ENCODE measurements at regions not wholly inside any gene's neighbourhood (a gene's known extent, or its start where the extent isn't known, plus 50 kb on each side); places are given as distances from the start of the nearest gene placed in this dataset.

GRCh38 chr5:3343211-3343610 is 252.4 kb upstream of the IRX1 start:
- TF ChIP-seq GABPB1 (CRISPR knock-in tag; IDR thresholded peaks at IDR 0.05) (no peak), ZNF416 (CRISPR knock-in tag; IDR thresholded peaks at IDR 0.05) (no peak), IRF2 (CRISPR knock-in tag; IDR thresholded peaks at IDR 0.05; ENCODE audit: borderline replicate concordance, low read depth) (no peak), NR2C2 (CRISPR knock-in tag; IDR thresholded peaks at IDR 0.05) (no peak), ZNF423 (CRISPR knock-in tag; IDR thresholded peaks at IDR 0.05) (no peak), ZNF281 (CRISPR knock-in tag; IDR thresholded peaks at IDR 0.05) (no peak), JUN (CRISPR knock-in tag; IDR thresholded peaks at IDR 0.05) (no peak), RORB (CRISPR knock-in tag; IDR thresholded peaks at IDR 0.05) (no peak), NR1H2 (CRISPR knock-in tag; IDR thresholded peaks at IDR 0.05) (no peak), NR3C1 (CRISPR knock-in tag; conservative IDR thresholded peaks at IDR 0.05; ENCODE audit: low read depth) (no peak), ZNF317 (CRISPR knock-in tag; IDR thresholded peaks at IDR 0.05; ENCODE audit: borderline replicate concordance, low read depth) (no peak)
- TF ChIP-seq, protein P1, sequence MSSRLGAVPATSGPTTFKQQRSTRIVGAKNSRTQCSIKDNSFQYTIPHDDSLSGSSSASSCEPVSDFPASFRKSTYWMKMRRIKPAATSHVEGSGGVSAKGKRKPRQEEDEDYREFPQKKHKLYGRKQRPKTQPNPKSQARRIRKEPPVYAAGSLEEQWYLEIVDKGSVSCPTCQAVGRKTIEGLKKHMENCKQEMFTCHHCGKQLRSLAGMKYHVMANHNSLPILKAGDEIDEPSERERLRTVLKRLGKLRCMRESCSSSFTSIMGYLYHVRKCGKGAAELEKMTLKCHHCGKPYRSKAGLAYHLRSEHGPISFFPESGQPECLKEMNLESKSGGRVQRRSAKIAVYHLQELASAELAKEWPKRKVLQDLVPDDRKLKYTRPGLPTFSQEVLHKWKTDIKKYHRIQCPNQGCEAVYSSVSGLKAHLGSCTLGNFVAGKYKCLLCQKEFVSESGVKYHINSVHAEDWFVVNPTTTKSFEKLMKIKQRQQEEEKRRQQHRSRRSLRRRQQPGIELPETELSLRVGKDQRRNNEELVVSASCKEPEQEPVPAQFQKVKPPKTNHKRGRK (CRISPR knock-in tag; IDR thresholded peaks at IDR 0.05; ENCODE audit: borderline replicate concordance) = no peak
- Mint-ChIP-seq H3K36me3 (no peaks in the 10 kb centered on the region), H3K4me3 (no peak overlapping the region), H3K27ac (no peak overlapping the region), H3K27me3 (ENCODE audit: low read depth) (no peaks in the 10 kb centered on the region), H3K9me3 (peaks cover 9% of the 10 kb centered on the region), H3K4me1 (no peaks in the 10 kb centered on the region)
- POLR2A ChIA-PET = no interaction called here
- no peak for ATAC-seq
- CTCF ChIA-PET = no interaction called here
- DNase-seq (ENCODE audit: low spot score) = no peak

GRCh38 chr5:3342271-3343100 is 253.1 kb upstream of the IRX1 start:
- H3K36me3 Mint-ChIP-seq = no peaks in the 10 kb centered on the region
- H3K4me3 Mint-ChIP-seq = no peak overlapping the region
- no peak for ATAC-seq
- POLR2A ChIA-PET = no interaction called here
- no peak for DNase-seq (ENCODE audit: low spot score)
- H3K27me3 Mint-ChIP-seq (ENCODE audit: low read depth) = no peaks in the 10 kb centered on the region
- no peaks in the 10 kb centered on the region for H3K4me1 Mint-ChIP-seq
- CTCF ChIA-PET = interaction anchor here (1.1 kb wide), 1 partner anchor 24 kb away, joined by 3 read pairs; no protein-coding TSS in a partner anchor
- H3K27ac Mint-ChIP-seq = no peak overlapping the region
- TF ChIP-seq ATF1 (CRISPR knock-in tag; IDR thresholded peaks at IDR 0.05) (no peak), GRHL2 (CRISPR knock-in tag; IDR thresholded peaks at IDR 0.05; ENCODE audit: insufficient replicate concordance, severe bottlenecking) (no peak), TP53 (CRISPR knock-in tag; IDR thresholded peaks at IDR 0.05) (no peak), EMX1 (CRISPR knock-in tag; IDR thresholded peaks at IDR 0.05) (no peak), TCF7 (CRISPR knock-in tag; IDR thresholded peaks at IDR 0.05; ENCODE audit: low read depth) (no peak), ZNF671 (CRISPR knock-in tag; IDR thresholded peaks at IDR 0.05) (no peak)
- TF ChIP-seq, protein P2, sequence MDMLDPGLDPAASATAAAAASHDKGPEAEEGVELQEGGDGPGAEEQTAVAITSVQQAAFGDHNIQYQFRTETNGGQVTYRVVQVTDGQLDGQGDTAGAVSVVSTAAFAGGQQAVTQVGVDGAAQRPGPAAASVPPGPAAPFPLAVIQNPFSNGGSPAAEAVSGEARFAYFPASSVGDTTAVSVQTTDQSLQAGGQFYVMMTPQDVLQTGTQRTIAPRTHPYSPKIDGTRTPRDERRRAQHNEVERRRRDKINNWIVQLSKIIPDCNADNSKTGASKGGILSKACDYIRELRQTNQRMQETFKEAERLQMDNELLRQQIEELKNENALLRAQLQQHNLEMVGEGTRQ (CRISPR knock-in tag; IDR thresholded peaks at IDR 0.05) = no peak
- TF ChIP-seq, protein P3, sequence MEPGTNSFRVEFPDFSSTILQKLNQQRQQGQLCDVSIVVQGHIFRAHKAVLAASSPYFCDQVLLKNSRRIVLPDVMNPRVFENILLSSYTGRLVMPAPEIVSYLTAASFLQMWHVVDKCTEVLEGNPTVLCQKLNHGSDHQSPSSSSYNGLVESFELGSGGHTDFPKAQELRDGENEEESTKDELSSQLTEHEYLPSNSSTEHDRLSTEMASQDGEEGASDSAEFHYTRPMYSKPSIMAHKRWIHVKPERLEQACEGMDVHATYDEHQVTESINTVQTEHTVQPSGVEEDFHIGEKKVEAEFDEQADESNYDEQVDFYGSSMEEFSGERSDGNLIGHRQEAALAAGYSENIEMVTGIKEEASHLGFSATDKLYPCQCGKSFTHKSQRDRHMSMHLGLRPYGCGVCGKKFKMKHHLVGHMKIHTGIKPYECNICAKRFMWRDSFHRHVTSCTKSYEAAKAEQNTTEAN (CRISPR knock-in tag; IDR thresholded peaks at IDR 0.05) = no peak
- H3K9me3 Mint-ChIP-seq = peaks cover 3% of the 10 kb centered on the region; the same call in 1 of the 2 replicates

Data from WTC11 (cell line).